GM12878 (cell line): ENCODE measurements at regions not wholly inside any gene's neighbourhood (a gene's known extent, or its start where the extent isn't known, plus 50 kb on each side); places are given as distances from the start of the nearest gene placed in this dataset.
"Not testable (repeated sequence)": the region's sequence is repeated elsewhere in the genome, so short reads cannot be mapped to it uniquely, and the experiment has no call there.

Experiments
- BACH1 ChIP-seq: fragments of 450-650 bp; IDR thresholded peaks from 2 replicates; pipeline ENCODE4 v1.6.1; 2017; ENCODE audit warnings: mild to moderate bottlenecking, borderline replicate concordance
- GABPA ChIP-seq: IDR thresholded peaks from 2 replicates; pipeline ENCODE4 v1.6.1; 2014; ENCODE audit warnings: antibody characterized with exemption, low read depth, mild to moderate bottlenecking, inconsistent platforms
- KDM1A ChIP-seq: fragments of 200-600 bp; sonication (generic); IDR thresholded peaks from 2 replicates; pipeline ENCODE4 v1.6.1; 2016; ENCODE audit warnings: borderline replicate concordance
- MEF2A ChIP-seq: IDR thresholded peaks from 2 replicates; pipeline ENCODE4 v1.6.1; 2011; ENCODE audit warnings: low read depth, mild to moderate bottlenecking, low read length, moderate library complexity; ENCODE audit not compliant: insufficient read depth
- RAD21 ChIP-seq: IDR thresholded peaks from 2 replicates; pipeline ENCODE4 v1.6.1; 2011; ENCODE audit warnings: mild to moderate bottlenecking, low read depth, low read length, moderate library complexity; ENCODE audit not compliant: insufficient read depth
- TARDBP ChIP-seq: IDR thresholded peaks from 2 replicates; pipeline ENCODE4 v1.6.1; 2016; ENCODE audit warnings: borderline replicate concordance
- TCF12 ChIP-seq: IDR thresholded peaks from 2 replicates; pipeline ENCODE4 v1.6.1; 2011; ENCODE audit warnings: low read depth, mild to moderate bottlenecking, low read length
- TF ChIP-seq, protein P1 (sequence below), 3 experiments: IDR thresholded peaks in 2 of 3; conservative IDR thresholded peaks in 1 of 3; 2 replicates each; pipeline ENCODE4 v1.5.1; 2011; ENCODE audit warnings: low read depth in 3 of 3, low read length in 3 of 3, mild to moderate bottlenecking in 3 of 3, control low read depth in 2 of 3, moderate library complexity in 2 of 3, inconsistent platforms in 1 of 3, mixed read lengths in 1 of 3; ENCODE audit not compliant: control insufficient read depth in 2 of 3, insufficient read depth in 1 of 3; ENCODE audit errors: extremely low read depth in 1 of 3
- TF ChIP-seq, protein P2 (sequence below): fragments of 150-350 bp; IDR thresholded peaks from 2 replicates; pipeline ENCODE4 v1.6.1; 2016; ENCODE audit warnings: low read depth, low read length

DNA sequence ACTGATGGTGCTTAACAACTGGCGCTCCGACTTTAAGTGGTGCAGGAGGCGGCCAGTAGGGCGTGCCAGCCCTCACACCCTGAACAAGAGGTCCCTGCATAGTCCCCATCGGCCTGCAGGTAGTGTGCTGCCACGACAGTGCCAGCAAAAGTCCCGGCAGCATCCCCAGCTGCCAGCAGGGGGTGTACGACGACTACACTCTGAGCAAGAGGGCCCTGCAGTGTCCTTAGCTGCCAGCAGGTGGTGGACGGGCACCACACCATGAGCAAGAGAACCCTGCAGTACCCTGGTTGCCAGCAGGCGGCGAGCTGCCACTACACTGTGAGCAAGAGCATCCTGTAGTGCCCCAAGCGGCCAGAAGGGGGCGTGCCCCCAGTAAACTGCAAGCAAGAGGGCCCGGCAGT lies 53.5 kb upstream of the DUX4 start:
- TF ChIP-seq, protein P1, sequence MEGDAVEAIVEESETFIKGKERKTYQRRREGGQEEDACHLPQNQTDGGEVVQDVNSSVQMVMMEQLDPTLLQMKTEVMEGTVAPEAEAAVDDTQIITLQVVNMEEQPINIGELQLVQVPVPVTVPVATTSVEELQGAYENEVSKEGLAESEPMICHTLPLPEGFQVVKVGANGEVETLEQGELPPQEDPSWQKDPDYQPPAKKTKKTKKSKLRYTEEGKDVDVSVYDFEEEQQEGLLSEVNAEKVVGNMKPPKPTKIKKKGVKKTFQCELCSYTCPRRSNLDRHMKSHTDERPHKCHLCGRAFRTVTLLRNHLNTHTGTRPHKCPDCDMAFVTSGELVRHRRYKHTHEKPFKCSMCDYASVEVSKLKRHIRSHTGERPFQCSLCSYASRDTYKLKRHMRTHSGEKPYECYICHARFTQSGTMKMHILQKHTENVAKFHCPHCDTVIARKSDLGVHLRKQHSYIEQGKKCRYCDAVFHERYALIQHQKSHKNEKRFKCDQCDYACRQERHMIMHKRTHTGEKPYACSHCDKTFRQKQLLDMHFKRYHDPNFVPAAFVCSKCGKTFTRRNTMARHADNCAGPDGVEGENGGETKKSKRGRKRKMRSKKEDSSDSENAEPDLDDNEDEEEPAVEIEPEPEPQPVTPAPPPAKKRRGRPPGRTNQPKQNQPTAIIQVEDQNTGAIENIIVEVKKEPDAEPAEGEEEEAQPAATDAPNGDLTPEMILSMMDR (IDR thresholded peaks at IDR 0.05 in 2 of 3, conservative IDR thresholded peaks at IDR 0.05 in 1 of 3; ENCODE audit: control insufficient read depth in 2 of 3, extremely low read depth in 1 of 3, insufficient read depth in 1 of 3, low read depth in 3 of 3, low read length in 3 of 3): not testable (repeated sequence)
- TF ChIP-seq TCF12, RAD21, BACH1, TARDBP, KDM1A, GABPA, MEF2A: not testable (repeated sequence)
- TF ChIP-seq, protein P2, sequence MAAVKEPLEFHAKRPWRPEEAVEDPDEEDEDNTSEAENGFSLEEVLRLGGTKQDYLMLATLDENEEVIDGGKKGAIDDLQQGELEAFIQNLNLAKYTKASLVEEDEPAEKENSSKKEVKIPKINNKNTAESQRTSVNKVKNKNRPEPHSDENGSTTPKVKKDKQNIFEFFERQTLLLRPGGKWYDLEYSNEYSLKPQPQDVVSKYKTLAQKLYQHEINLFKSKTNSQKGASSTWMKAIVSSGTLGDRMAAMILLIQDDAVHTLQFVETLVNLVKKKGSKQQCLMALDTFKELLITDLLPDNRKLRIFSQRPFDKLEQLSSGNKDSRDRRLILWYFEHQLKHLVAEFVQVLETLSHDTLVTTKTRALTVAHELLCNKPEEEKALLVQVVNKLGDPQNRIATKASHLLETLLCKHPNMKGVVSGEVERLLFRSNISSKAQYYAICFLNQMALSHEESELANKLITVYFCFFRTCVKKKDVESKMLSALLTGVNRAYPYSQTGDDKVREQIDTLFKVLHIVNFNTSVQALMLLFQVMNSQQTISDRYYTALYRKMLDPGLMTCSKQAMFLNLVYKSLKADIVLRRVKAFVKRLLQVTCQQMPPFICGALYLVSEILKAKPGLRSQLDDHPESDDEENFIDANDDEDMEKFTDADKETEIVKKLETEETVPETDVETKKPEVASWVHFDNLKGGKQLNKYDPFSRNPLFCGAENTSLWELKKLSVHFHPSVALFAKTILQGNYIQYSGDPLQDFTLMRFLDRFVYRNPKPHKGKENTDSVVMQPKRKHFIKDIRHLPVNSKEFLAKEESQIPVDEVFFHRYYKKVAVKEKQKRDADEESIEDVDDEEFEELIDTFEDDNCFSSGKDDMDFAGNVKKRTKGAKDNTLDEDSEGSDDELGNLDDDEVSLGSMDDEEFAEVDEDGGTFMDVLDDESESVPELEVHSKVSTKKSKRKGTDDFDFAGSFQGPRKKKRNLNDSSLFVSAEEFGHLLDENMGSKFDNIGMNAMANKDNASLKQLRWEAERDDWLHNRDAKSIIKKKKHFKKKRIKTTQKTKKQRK: not testable (repeated sequence)
